ENCODE measurements at regions not wholly inside any gene's neighbourhood (a gene's known extent, or its start where the extent isn't known, plus 50 kb on each side); places are given as distances from the start of the nearest gene placed in this dataset.

- TF ChIP-seq CTCF (conservative IDR thresholded peaks at IDR 0.05; ENCODE audit: low read length) (no peak), EZH2phosphoT487 (IDR thresholded peaks at IDR 0.05; ENCODE audit: borderline replicate concordance) (no peak)
Observed at GRCh38 chrX:42946544-42947194, 168.7 kb upstream of the PPP1R2C start.
